ENCODE measurements at regions not wholly inside any gene's neighbourhood (a gene's known extent, or its start where the extent isn't known, plus 50 kb on each side); places are given as distances from the start of the nearest gene placed in this dataset.

DNA sequence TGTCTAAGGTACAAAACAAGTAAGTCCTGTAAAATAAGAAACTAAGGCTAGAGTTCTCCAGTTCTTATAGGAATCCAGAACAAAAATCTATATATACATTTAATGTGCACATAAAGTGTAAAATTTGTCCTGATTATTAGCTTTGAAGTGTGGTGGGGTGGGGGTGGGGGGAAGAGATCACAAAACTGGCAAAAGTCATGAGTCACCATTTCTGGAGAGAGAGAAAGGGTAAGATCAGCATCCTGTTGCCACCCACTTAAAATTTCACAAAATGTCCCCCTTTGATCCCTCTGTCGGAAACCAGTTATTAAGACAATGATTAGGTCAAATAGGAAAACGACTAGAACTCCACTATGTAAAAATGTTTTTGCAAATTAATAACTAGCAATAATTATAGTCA, 482.0 kb upstream of the POU3F2 start:
- TF ChIP-seq, protein P1, sequence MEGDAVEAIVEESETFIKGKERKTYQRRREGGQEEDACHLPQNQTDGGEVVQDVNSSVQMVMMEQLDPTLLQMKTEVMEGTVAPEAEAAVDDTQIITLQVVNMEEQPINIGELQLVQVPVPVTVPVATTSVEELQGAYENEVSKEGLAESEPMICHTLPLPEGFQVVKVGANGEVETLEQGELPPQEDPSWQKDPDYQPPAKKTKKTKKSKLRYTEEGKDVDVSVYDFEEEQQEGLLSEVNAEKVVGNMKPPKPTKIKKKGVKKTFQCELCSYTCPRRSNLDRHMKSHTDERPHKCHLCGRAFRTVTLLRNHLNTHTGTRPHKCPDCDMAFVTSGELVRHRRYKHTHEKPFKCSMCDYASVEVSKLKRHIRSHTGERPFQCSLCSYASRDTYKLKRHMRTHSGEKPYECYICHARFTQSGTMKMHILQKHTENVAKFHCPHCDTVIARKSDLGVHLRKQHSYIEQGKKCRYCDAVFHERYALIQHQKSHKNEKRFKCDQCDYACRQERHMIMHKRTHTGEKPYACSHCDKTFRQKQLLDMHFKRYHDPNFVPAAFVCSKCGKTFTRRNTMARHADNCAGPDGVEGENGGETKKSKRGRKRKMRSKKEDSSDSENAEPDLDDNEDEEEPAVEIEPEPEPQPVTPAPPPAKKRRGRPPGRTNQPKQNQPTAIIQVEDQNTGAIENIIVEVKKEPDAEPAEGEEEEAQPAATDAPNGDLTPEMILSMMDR (IDR thresholded peaks at IDR 0.05; ENCODE audit: low read length), result no peak
- TF ChIP-seq EZH2 (optimal IDR thresholded peaks at IDR 0.05; ENCODE audit: low read depth, low read length), result no peak

All from MM.1S (cell line).